Type B pancreatic cell (in vitro differentiated cells): ENCODE measurements at regions not wholly inside any gene's neighbourhood (a gene's known extent, or its start where the extent isn't known, plus 50 kb on each side); places are given as distances from the start of the nearest gene placed in this dataset.
A peak's percentile ranks its signal among the peaks of the same experiment; 100 is the strongest.

Experiments used
- DNase-seq: peaks from one replicate; pipeline ENCODE4 v3.0.0; 2021; ENCODE audit warnings: mixed read lengths; ENCODE audit not compliant: unreplicated experiment; ENCODE audit errors: extremely low spot score
- H3K27ac Mint-ChIP-seq: 2 replicates; pipeline ENCODE4 v1.8.0; 2021; ENCODE audit warnings: mild to moderate bottlenecking, mixed read lengths
- H3K27me3 Mint-ChIP-seq: 2 replicates; pipeline ENCODE4 v1.8.0; 2021; ENCODE audit warnings: mixed read lengths
- H3K36me3 Mint-ChIP-seq: 2 replicates; pipeline ENCODE4 v1.8.0; 2021; ENCODE audit warnings: mixed read lengths
- H3K4me1 Mint-ChIP-seq: one replicate; pipeline ENCODE4 v1.8.0; 2021; ENCODE audit warnings: mixed read lengths; ENCODE audit not compliant: unreplicated experiment
- H3K4me3 Mint-ChIP-seq: 2 replicates; pipeline ENCODE4 v1.8.0; 2021; ENCODE audit warnings: mild to moderate bottlenecking, mixed read lengths
- H3K9me3 Mint-ChIP-seq: 2 replicates; pipeline ENCODE4 v1.8.0; 2021; ENCODE audit warnings: mixed read lengths
- CTCF ChIP-seq: fragments of 200-600 bp; sonication (generic); conservative IDR thresholded peaks from 2 replicates; pipeline ENCODE4 v1.5.0; 2021; ENCODE audit warnings: antibody characterized with exemption, mild to moderate bottlenecking

- H3K27me3 Mint-ChIP-seq = peaks cover 5% of the 10 kb centered on the region
- peaks cover 5% of the 10 kb centered on the region for H3K9me3 Mint-ChIP-seq
- no peak overlapping the region for H3K4me3 Mint-ChIP-seq
- no peaks in the 10 kb centered on the region for H3K36me3 Mint-ChIP-seq
- H3K27ac Mint-ChIP-seq = no peak overlapping the region
- H3K4me1 Mint-ChIP-seq = peaks cover 7% of the 10 kb centered on the region
- no peak for TF ChIP-seq CTCF
- DNase-seq = no peak
Observed at GRCh38 chr16:87189426-87189825, 127.8 kb downstream of the C16orf95 start.

- Mint-ChIP-seq H3K4me1 (peaks cover 7% of the 10 kb centered on the region), H3K4me3 (no peak overlapping the region), H3K36me3 (no peaks in the 10 kb centered on the region), H3K27ac (no peak overlapping the region), H3K27me3 (peaks cover 5% of the 10 kb centered on the region), H3K9me3 (peaks cover 5% of the 10 kb centered on the region)
- DNase-seq = no peak
- peak; percentile 50 for TF ChIP-seq CTCF
Observed at GRCh38 chr16:87190288-87191230, 126.6 kb downstream of the C16orf95 start.

- DNase-seq = no peak
- H3K4me1 Mint-ChIP-seq = no peaks in the 10 kb centered on the region
- TF ChIP-seq CTCF = no peak
- H3K9me3 Mint-ChIP-seq = no peaks in the 10 kb centered on the region
- no peaks in the 10 kb centered on the region for H3K27me3 Mint-ChIP-seq
- no peaks in the 10 kb centered on the region for H3K36me3 Mint-ChIP-seq
- no peak overlapping the region for H3K4me3 Mint-ChIP-seq
- H3K27ac Mint-ChIP-seq = no peak overlapping the region
Observed at GRCh38 chr16:87192452-87193073, 124.6 kb downstream of the C16orf95 start.

GRCh38 chr16:87194172-87194571 lies 123.0 kb downstream of the C16orf95 start:
- Mint-ChIP-seq H3K36me3 (no peaks in the 10 kb centered on the region), H3K4me1 (peaks cover 8% of the 10 kb centered on the region), H3K9me3 (no peaks in the 10 kb centered on the region), H3K27ac (no peak overlapping the region), H3K4me3 (no peak overlapping the region), H3K27me3 (no peaks in the 10 kb centered on the region)
- TF ChIP-seq CTCF = no peak
- DNase-seq = no peak

- peaks cover 8% of the 10 kb centered on the region for H3K4me1 Mint-ChIP-seq
- no peaks in the 10 kb centered on the region for H3K9me3 Mint-ChIP-seq
- H3K36me3 Mint-ChIP-seq = no peaks in the 10 kb centered on the region
- no peak for TF ChIP-seq CTCF
- no peak overlapping the region for H3K27ac Mint-ChIP-seq
- H3K27me3 Mint-ChIP-seq = peaks cover 7% of the 10 kb centered on the region
- H3K4me3 Mint-ChIP-seq = no peak overlapping the region
- no peak for DNase-seq
Observed at GRCh38 chr16:87195161-87195560, 122.0 kb downstream of the C16orf95 start.
